Urinary bladder (tissue), 3 donors: ENCODE measurements at regions not wholly inside any gene's neighbourhood (a gene's known extent, or its start where the extent isn't known, plus 50 kb on each side); places are given as distances from the start of the nearest gene placed in this dataset.
"Not testable (repeated sequence)": the region's sequence is repeated elsewhere in the genome, so short reads cannot be mapped to it uniquely, and the experiment has no call there.

Source experiments
- DNase-seq: peaks from one replicate; pipeline ENCODE4 v3.0.0-alpha.2; 2015; ENCODE audit errors: extremely low spot score
- H3K27ac ChIP-seq: one replicate; pipeline ENCODE4 v1.5.1; 2013; ENCODE audit warnings: low read depth, mild to moderate bottlenecking, moderate library complexity
- H3K36me3 ChIP-seq: one replicate; pipeline ENCODE4 v1.6.1; 2013; ENCODE audit warnings: mild to moderate bottlenecking, moderate library complexity; ENCODE audit not compliant: insufficient read depth
- H3K4me1 ChIP-seq: one replicate; pipeline ENCODE4 v1.6.1; 2013; ENCODE audit warnings: mild to moderate bottlenecking, moderate library complexity; ENCODE audit not compliant: insufficient read depth
- H3K4me3 ChIP-seq: one replicate; pipeline ENCODE4 v1.5.1; 2013; ENCODE audit warnings: low read depth, low read length
- WGBS: extraction: QIAGEN DNeasy Blood & Tissue Kit; methylation state at CpG from one replicate; pipeline ENCODE4 v1.1.7; 2013; 5-methylcytosine and 5-hydroxymethylcytosine counted together
- donor health status: healthy with polysubstance abuse.
- donor health status: healthy.

GRCh38 chr6:56820060-56820459 lies 134.8 kb upstream of the BEND6 start:
- H3K27ac ChIP-seq: no peak overlapping the region
- no peak for DNase-seq
- H3K36me3 ChIP-seq: no peaks in the 10 kb centered on the region
- no peaks in the 10 kb centered on the region for H3K4me1 ChIP-seq
- no peak overlapping the region for H3K4me3 ChIP-seq
- 77% methylated on average over 2 of the region's 2 CpGs for WGBS

GRCh38 chr6:56819604-56820003 lies 135.3 kb upstream of the BEND6 start:
- 46% methylated on average over 1 of the region's 1 CpG for WGBS
- Histone ChIP-seq H3K27ac (no peak overlapping the region), H3K4me1 (no peaks in the 10 kb centered on the region), H3K36me3 (no peaks in the 10 kb centered on the region), H3K4me3 (no peak overlapping the region)
- no peak for DNase-seq

DNA sequence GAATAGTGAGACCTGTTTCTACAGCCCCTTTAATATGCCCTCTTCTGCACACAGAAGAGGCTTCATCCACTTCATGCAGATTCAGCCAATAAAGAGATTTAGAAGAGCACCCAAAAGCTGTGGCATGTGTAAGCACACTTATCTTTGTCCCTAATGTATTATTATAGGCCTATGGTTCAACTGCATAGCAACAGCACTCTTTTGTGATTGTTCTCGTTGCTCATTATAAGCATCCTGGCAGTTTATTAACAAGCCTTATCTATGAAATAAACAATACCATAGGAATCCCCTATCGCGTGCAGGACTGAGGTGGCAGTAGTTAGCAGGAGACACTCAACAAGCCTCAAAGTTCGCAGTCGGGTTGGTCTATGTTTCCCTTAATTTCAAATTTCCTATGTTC lies 138.5 kb upstream of the BEND6 start:
- H3K27ac ChIP-seq: no peak overlapping the region
- DNase-seq: no peak
- H3K4me3 ChIP-seq: no peak overlapping the region
- no peaks in the 10 kb centered on the region for H3K4me1 ChIP-seq
- 58% methylated on average over 5 of the region's 5 CpGs for WGBS
- H3K36me3 ChIP-seq: no peaks in the 10 kb centered on the region

DNA sequence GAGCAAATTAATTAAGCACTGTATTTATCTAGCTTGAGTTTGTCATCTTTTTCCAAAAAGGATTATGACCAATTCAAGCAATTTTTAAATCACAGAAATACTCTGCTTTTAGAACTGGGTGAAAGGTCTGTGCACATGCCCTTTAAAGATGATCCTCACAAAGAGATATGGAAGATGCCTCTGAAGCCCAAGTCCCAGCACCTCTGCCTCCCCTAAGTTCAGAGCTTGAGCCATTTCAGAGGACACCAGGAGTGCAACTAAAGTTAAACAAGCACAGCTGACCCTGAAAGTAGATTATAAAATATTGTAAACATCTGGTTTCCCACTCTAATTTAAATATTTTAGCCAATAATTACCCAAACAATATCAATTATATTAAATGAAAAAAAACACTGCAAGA lies 139.5 kb upstream of the BEND6 start:
- Histone ChIP-seq H3K36me3 (no peaks in the 10 kb centered on the region), H3K27ac (no peak overlapping the region), H3K4me3 (no peak overlapping the region), H3K4me1 (no peaks in the 10 kb centered on the region)
- DNase-seq: no peak

DNA sequence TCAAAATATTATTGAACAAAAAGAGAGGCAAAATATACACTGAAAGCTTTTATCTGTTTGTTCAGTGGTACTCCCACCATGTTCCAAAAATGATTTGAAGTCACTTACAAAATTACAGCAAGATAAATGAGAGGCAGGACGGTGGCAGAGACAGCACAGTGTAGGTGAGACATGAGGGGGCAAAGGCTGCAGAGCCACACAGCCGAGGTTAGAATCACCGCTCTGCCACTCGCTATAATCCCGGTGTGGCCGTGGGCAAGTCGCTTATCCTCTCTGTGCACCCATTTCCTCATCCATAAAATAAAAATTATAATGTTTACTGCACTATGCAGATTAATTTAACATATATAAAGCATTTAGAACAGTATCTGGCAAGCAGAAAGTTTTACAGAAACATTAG lies 140.1 kb upstream of the BEND6 start:
- Histone ChIP-seq H3K4me3 (no peak overlapping the region), H3K4me1 (no peaks in the 10 kb centered on the region), H3K27ac (no peak overlapping the region), H3K36me3 (no peaks in the 10 kb centered on the region)
- WGBS: 90% methylated on average over 7 of the region's 7 CpGs
- no peak for DNase-seq

DNA sequence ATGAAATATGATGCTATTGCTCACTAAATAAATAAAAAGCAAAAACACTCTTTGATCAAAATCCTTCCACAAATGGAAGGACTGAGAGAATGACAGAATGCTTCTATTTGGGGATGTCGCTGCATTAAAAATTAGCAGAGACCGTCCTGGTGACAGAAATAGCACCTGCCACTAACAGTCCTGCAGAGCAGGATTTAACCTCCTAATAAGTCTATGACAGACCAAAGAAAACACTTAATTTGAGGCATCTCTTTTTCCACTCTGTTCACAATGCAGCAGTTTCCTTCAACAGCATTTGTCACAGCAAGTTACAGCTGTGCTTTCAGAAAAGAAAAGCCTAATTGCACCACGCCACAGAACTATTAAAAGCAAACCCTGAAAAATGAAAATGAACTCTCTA lies 140.6 kb upstream of the BEND6 start:
- H3K4me3 ChIP-seq: no peak overlapping the region
- no peaks in the 10 kb centered on the region for H3K36me3 ChIP-seq
- 76% methylated on average over 3 of the region's 3 CpGs for WGBS
- H3K27ac ChIP-seq: no peak overlapping the region
- H3K4me1 ChIP-seq: no peaks in the 10 kb centered on the region
- no peak for DNase-seq

- not testable (repeated sequence) for H3K36me3 ChIP-seq, H3K4me1 ChIP-seq, DNase-seq, H3K27ac ChIP-seq, H3K4me3 ChIP-seq
- WGBS: 79% methylated on average over 1 of the region's 3 CpGs
These were observed 142.1 kb upstream of the BEND6 start for GRCh38 chr6:56812851-56813250.

GRCh38 chr6:56808871-56809359 lies 146.0 kb upstream of the BEND6 start:
- DNase-seq: no peak
- peaks cover 1% of the 10 kb centered on the region for H3K4me1 ChIP-seq
- 82% methylated on average over 3 of the region's 3 CpGs for WGBS
- H3K36me3 ChIP-seq: no peaks in the 10 kb centered on the region
- no peak overlapping the region for H3K27ac ChIP-seq
- H3K4me3 ChIP-seq: no peak overlapping the region

- no peak overlapping the region for H3K4me3 ChIP-seq
- no peak overlapping the region for H3K27ac ChIP-seq
- WGBS: 56% methylated on average over 4 of the region's 4 CpGs
- peaks cover 1% of the 10 kb centered on the region for H3K4me1 ChIP-seq
- no peaks in the 10 kb centered on the region for H3K36me3 ChIP-seq
- no peak for DNase-seq
These were observed 146.9 kb upstream of the BEND6 start for GRCh38 chr6:56807989-56808337.

DNA sequence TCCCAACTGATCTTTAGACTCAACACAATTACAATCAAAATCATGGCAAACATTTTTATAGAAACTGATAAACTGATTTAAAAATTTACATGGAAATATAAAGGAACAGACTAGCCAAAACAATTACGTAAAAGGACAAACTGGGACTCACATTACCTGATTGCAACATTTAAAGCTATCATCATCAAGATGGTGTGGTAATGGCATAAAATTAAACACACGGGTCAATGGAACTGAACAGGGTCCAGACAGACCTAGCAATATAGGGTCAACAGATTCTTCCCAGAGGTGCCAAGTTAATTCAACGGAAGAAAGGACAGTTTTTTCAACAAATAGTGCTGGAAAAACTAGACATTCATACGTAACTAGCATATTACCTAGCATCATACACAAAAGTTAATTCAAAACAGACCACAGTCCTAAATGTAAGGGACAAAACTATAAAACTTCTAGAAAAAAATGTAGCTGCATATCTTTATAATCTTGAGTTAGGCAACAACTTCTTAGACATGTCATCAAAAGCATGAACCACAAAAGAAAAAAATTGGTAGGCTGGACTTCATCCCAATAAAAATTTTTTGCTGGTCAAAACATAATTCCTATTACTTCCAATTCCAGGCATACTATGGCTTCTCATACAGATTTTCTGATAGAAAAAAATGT lies 147.4 kb upstream of the BEND6 start:
- no peak for DNase-seq
- Histone ChIP-seq H3K36me3 (no peaks in the 10 kb centered on the region), H3K4me1 (peaks cover 1% of the 10 kb centered on the region), H3K4me3 (no peak overlapping the region), H3K27ac (no peak overlapping the region)
- WGBS: 87% methylated on average over 4 of the region's 4 CpGs

- 67% methylated on average over 1 of the region's 1 CpG for WGBS
- DNase-seq: no peak
- Histone ChIP-seq H3K27ac (no peak overlapping the region), H3K36me3 (no peaks in the 10 kb centered on the region), H3K4me3 (no peak overlapping the region), H3K4me1 (peaks cover 1% of the 10 kb centered on the region)
These were observed 148.5 kb upstream of the BEND6 start for GRCh38 chr6:56806368-56806767.

- 38% methylated on average over 1 of the region's 1 CpG for WGBS
- Histone ChIP-seq H3K4me1 (peaks cover 1% of the 10 kb centered on the region), H3K4me3 (no peak overlapping the region), H3K36me3 (no peaks in the 10 kb centered on the region), H3K27ac (no peak overlapping the region)
- DNase-seq: no peak
These were observed 149.9 kb upstream of the BEND6 start for GRCh38 chr6:56804996-56805395.

- no peak overlapping the region for H3K27ac ChIP-seq
- no peaks in the 10 kb centered on the region for H3K36me3 ChIP-seq
- 53% methylated on average over 2 of the region's 2 CpGs for WGBS
- no peak overlapping the region for H3K4me3 ChIP-seq
- no peak for DNase-seq
- peaks cover 1% of the 10 kb centered on the region for H3K4me1 ChIP-seq
These were observed 151.3 kb upstream of the BEND6 start for GRCh38 chr6:56803594-56803993.

DNA sequence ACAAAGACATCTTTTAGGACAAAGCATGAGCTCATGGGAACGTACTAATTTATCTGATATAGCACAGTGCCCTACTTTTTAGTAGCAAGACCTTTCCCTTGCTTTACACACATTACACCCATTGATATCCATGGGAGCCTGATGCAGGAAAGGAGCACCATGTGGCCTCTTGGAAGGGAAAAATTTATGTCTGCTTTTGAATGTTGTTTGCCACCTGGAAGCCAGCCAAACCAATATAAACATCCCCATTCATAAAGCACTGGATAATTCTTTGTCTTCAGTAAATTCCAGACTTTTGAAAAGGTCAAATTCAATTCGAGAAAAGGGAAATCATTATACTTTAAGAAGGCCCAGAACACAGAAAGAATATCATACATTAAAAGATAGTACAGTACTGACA lies 152.3 kb upstream of the BEND6 start:
- H3K4me3 ChIP-seq: no peak overlapping the region
- H3K4me1 ChIP-seq: peaks cover 1% of the 10 kb centered on the region
- no peak for DNase-seq
- H3K27ac ChIP-seq: no peak overlapping the region
- no peaks in the 10 kb centered on the region for H3K36me3 ChIP-seq
- 21% methylated on average over 2 of the region's 2 CpGs for WGBS

- H3K36me3 ChIP-seq: no peaks in the 10 kb centered on the region
- 65% methylated on average over 3 of the region's 3 CpGs for WGBS
- DNase-seq: no peak
- H3K4me1 ChIP-seq: no peaks in the 10 kb centered on the region
- no peak overlapping the region for H3K4me3 ChIP-seq
- no peak overlapping the region for H3K27ac ChIP-seq
These were observed 154.9 kb upstream of the BEND6 start for GRCh38 chr6:56799989-56800388.
